Loucy (cell line): ENCODE measurements at regions not wholly inside any gene's neighbourhood (a gene's known extent, or its start where the extent isn't known, plus 50 kb on each side); places are given as distances from the start of the nearest gene placed in this dataset.

Source experiments
- EZH2phosphoT487 ChIP-seq: fragments of 200-600 bp; IDR thresholded peaks from 2 replicates; pipeline ENCODE4 v1.6.1; 2018; ENCODE audit warnings: antibody characterized with exemption, mild to moderate bottlenecking, moderate library complexity, borderline replicate concordance
- TF ChIP-seq, protein P1 (sequence below): fragments of 200-600 bp; sonication (generic); conservative IDR thresholded peaks from 2 replicates; pipeline ENCODE4 v1.5.1; 2014; ENCODE audit warnings: mild to moderate bottlenecking, antibody characterized with exemption, low read length

DNA sequence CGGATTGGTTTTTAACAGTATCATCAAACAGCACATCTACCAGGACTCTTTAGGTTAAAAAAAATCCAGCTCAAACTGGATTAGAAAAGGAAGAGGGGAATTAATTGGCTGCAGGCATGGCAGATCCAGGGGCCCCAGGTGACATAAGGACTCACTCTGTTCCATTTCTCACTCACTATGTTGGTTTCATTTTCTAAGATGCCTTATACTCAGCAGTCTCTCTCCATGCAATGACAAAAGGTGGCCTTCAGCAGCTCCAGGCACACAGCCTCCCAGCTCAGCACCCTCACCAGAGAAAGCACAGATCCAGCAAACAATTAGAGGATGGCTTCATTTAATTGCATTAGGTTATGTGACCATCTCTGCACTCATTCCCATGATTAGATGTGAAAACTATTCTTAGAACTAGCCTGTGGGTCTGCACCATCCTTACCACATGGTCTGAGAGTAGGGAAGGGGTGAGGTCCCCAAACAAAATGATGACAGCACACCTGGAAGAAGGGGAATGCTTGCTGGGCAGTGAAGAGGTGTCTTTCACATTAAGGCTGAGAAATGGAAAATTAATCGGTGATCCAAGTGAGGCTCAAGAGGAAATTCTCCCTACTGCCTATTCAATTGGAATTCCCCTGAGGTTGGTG is 243.1 kb downstream of the CDH26 start:
- TF ChIP-seq, protein P1, sequence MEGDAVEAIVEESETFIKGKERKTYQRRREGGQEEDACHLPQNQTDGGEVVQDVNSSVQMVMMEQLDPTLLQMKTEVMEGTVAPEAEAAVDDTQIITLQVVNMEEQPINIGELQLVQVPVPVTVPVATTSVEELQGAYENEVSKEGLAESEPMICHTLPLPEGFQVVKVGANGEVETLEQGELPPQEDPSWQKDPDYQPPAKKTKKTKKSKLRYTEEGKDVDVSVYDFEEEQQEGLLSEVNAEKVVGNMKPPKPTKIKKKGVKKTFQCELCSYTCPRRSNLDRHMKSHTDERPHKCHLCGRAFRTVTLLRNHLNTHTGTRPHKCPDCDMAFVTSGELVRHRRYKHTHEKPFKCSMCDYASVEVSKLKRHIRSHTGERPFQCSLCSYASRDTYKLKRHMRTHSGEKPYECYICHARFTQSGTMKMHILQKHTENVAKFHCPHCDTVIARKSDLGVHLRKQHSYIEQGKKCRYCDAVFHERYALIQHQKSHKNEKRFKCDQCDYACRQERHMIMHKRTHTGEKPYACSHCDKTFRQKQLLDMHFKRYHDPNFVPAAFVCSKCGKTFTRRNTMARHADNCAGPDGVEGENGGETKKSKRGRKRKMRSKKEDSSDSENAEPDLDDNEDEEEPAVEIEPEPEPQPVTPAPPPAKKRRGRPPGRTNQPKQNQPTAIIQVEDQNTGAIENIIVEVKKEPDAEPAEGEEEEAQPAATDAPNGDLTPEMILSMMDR: no peak
- no peak for TF ChIP-seq EZH2phosphoT487
